Cardiac muscle cell (in vitro differentiated cells and primary cell): ENCODE measurements at regions not wholly inside any gene's neighbourhood (a gene's known extent, or its start where the extent isn't known, plus 50 kb on each side); places are given as distances from the start of the nearest gene placed in this dataset.

Source experiments
- DNase-seq, 2 donors: peaks; one replicate each; pipeline versions ENCODE4 v3.0.0 to v3.0.0-alpha.2; 2010 to 2017; ENCODE audit warnings: low read depth in 1 of 2, low spot score in 1 of 2
- H3K27ac ChIP-seq: fragments of 200-600 bp; sonication (generic); 2 replicates; pipeline ENCODE4 v1.5.1; 2016
- H3K27me3 ChIP-seq: fragments of 200-600 bp; sonication (generic); 2 replicates; pipeline ENCODE4 v1.6.0; 2016; ENCODE audit warnings: control low read depth
- H3K36me3 ChIP-seq: fragments of 200-600 bp; sonication (generic); 2 replicates; pipeline ENCODE4 v1.5.1; 2016; ENCODE audit warnings: control low read depth
- H3K4me1 ChIP-seq: fragments of 200-600 bp; sonication (generic); 2 replicates; pipeline ENCODE4 v1.8.1; 2017; ENCODE audit warnings: low read depth, mild to moderate bottlenecking, mixed run types
- H3K4me3 ChIP-seq: fragments of 200-600 bp; sonication (generic); 2 replicates; pipeline ENCODE4 v1.5.1; 2016; ENCODE audit warnings: mild to moderate bottlenecking
- H3K9me3 ChIP-seq: fragments of 200-600 bp; sonication (generic); 2 replicates; pipeline ENCODE4 v1.5.1; 2017; ENCODE audit warnings: low read depth, mild to moderate bottlenecking, control low read depth
- TF ChIP-seq, protein P1 (sequence below): IDR thresholded peaks from 2 replicates; pipeline ENCODE4 v1.5.1; 2012; ENCODE audit warnings: low read depth, mild to moderate bottlenecking, low read length

DNA sequence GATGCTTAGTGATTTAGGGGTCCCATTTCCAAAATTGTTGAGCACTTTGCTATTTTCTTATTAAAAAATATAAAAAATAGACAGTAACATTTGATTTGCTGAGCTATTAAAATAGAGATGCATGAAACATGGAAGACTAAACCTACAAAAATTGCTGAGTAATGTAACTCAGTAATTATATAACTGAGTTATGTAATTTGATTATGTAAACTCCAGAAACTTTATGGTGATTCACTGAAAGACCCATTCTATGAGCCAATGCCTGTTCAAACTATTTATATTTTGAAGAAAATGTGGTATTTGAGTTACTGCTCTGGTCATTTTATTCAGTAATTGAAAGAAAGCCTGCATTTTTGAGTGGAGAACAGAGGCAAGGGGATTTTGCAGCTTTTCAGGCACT lies 1221.5 kb upstream of the ALCAM start:
- Histone ChIP-seq H3K36me3 (no peaks in the 10 kb centered on the region), H3K27ac (no peak overlapping the region), H3K9me3 (no peaks in the 10 kb centered on the region), H3K4me3 (no peak overlapping the region), H3K4me1 (no peaks in the 10 kb centered on the region), H3K27me3 (no peaks in the 10 kb centered on the region)
- no peak for DNase-seq
- TF ChIP-seq, protein P1, sequence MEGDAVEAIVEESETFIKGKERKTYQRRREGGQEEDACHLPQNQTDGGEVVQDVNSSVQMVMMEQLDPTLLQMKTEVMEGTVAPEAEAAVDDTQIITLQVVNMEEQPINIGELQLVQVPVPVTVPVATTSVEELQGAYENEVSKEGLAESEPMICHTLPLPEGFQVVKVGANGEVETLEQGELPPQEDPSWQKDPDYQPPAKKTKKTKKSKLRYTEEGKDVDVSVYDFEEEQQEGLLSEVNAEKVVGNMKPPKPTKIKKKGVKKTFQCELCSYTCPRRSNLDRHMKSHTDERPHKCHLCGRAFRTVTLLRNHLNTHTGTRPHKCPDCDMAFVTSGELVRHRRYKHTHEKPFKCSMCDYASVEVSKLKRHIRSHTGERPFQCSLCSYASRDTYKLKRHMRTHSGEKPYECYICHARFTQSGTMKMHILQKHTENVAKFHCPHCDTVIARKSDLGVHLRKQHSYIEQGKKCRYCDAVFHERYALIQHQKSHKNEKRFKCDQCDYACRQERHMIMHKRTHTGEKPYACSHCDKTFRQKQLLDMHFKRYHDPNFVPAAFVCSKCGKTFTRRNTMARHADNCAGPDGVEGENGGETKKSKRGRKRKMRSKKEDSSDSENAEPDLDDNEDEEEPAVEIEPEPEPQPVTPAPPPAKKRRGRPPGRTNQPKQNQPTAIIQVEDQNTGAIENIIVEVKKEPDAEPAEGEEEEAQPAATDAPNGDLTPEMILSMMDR = no peak

DNA sequence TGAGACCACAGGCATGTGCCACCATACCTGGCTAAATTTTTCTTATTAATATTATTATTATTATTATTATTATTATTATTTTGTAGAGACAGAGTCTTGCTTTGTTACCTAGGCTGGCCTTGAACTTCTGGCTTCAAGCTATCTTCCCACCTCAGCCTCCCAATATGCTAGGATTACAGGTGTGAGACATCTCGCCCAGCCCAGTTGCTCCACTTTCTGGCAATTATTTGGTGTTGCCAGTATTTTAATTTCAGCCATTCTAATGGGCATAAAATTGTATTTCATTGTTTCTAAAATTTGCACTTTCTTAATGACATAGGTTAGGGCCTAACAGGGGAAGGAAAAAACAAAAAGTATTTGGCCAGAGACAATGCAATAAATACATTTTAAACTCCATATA lies 1217.6 kb upstream of the ALCAM start:
- Histone ChIP-seq H3K4me3 (no peak overlapping the region), H3K36me3 (no peaks in the 10 kb centered on the region), H3K27ac (no peak overlapping the region), H3K27me3 (no peaks in the 10 kb centered on the region), H3K4me1 (no peaks in the 10 kb centered on the region), H3K9me3 (no peaks in the 10 kb centered on the region)
- TF ChIP-seq, protein P1 = no peak
- no peak for DNase-seq

DNA sequence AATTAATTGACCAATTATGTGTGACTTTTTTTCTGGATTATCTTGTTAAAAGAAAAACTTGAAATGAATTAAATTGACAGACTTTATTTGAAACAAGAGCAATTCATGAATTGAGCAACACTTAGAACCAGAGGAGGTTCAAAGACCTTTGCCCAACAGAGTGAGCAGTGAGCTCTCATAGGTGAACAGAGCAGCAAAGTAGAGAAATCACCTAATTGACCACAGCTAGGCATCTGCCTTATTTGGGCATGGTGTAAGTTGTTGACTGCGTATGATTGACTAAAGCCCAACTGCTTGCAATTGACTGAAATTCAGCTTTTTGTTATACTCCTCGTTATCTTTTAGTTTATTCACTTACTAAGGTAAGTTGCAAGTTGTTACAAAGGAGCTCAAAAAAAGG lies 1216.0 kb upstream of the ALCAM start:
- no peak for DNase-seq
- H3K9me3 ChIP-seq = no peaks in the 10 kb centered on the region
- H3K27ac ChIP-seq = no peak overlapping the region
- no peaks in the 10 kb centered on the region for H3K27me3 ChIP-seq
- H3K36me3 ChIP-seq = no peaks in the 10 kb centered on the region
- peaks cover under 1% of the 10 kb centered on the region for H3K4me1 ChIP-seq
- no peak overlapping the region for H3K4me3 ChIP-seq
- TF ChIP-seq, protein P1 = no peak

DNA sequence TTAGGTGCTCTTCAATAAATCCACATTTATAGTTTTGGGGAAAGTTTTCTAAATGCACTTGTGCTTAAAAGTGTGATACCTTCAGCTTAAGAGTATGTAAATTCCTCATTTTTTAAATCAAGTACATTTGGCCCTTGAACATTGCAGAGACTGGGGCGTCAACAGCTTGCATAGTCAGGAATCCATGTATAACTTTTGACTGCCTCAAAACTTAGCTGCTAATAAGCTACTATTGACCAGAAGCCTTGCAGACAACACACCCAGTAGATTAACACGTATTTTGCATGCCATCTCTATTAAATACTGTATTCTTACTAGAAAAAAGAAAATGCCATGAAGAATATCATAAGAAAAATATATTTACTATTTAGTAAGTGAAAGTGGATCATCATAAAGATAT lies 1211.8 kb upstream of the ALCAM start:
- TF ChIP-seq, protein P1 = no peak
- no peak overlapping the region for H3K27ac ChIP-seq
- no peak overlapping the region for H3K4me3 ChIP-seq
- no peaks in the 10 kb centered on the region for H3K9me3 ChIP-seq
- H3K27me3 ChIP-seq = no peaks in the 10 kb centered on the region
- H3K4me1 ChIP-seq = peaks cover 4% of the 10 kb centered on the region
- DNase-seq = no peak
- no peaks in the 10 kb centered on the region for H3K36me3 ChIP-seq

DNA sequence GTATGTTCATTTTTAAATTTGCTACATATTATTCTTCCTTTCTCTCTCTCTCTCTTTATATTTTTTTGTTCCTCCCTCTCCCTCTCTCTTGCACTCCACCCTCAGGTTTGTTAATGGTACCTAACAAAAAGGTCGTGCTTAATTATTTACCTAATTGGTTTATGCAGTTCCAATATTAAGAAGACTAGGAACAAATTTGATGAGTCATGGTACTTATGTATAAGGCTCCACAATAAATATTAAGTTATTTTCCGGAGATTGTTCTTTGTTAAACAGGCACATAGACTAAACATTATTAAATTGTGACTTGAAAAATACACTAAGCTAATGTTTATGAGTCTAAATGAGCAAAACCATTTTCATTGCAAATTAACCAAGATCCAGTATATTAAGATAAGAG lies 1200.8 kb upstream of the ALCAM start:
- no peak overlapping the region for H3K4me3 ChIP-seq
- no peaks in the 10 kb centered on the region for H3K36me3 ChIP-seq
- H3K4me1 ChIP-seq = no peaks in the 10 kb centered on the region
- H3K27me3 ChIP-seq = no peaks in the 10 kb centered on the region
- H3K27ac ChIP-seq = no peak overlapping the region
- no peaks in the 10 kb centered on the region for H3K9me3 ChIP-seq
- TF ChIP-seq, protein P1 = no peak
- DNase-seq = no peak

DNA sequence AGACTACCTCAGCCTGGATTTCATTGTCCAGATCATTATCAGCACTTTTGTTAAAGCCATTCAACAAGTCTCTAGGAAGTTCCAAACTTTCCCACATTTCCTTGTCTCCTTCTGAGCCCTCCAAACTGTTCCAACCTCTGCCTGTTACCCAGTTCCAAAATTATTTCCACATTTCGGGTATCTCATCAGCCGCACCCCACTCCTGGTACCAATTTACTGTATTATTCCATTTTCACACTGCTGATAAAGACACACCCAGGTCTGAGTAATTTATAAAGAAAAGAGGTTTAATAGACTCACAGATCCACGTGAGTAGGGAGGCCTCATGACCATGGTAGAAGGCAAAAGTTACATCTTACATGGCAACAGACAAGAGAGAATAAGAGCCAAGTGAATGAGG lies 1198.3 kb upstream of the ALCAM start:
- no peaks in the 10 kb centered on the region for H3K36me3 ChIP-seq
- H3K4me1 ChIP-seq = no peaks in the 10 kb centered on the region
- no peak overlapping the region for H3K27ac ChIP-seq
- TF ChIP-seq, protein P1 = no peak
- no peaks in the 10 kb centered on the region for H3K9me3 ChIP-seq
- DNase-seq = no peak
- no peaks in the 10 kb centered on the region for H3K27me3 ChIP-seq
- no peak overlapping the region for H3K4me3 ChIP-seq
